Uterus (tissue), 2 donors: ENCODE measurements at regions not wholly inside any gene's neighbourhood (a gene's known extent, or its start where the extent isn't known, plus 50 kb on each side); places are given as distances from the start of the nearest gene placed in this dataset.

Source experiments
- POLR2A ChIP-seq, 2 donors: fragments of 450-650 bp; IDR thresholded peaks; one replicate each; pipeline ENCODE4 v1.6.1; 2016; ENCODE audit warnings: antibody characterized with exemption in 2 of 2, mild to moderate bottlenecking in 1 of 2, moderate library complexity in 1 of 2
- TF ChIP-seq, protein P1 (sequence below), 4 experiments: fragments of 200-600 bp in 2 of 4; fragments of 450-650 bp in 2 of 4; sonication (generic) in 2 of 4; IDR thresholded peaks; one replicate each; pipeline ENCODE4 v1.5.1; 2016 to 2019; ENCODE audit warnings: antibody characterized with exemption in 4 of 4, mild to moderate bottlenecking in 2 of 4, moderate library complexity in 1 of 4

DNA sequence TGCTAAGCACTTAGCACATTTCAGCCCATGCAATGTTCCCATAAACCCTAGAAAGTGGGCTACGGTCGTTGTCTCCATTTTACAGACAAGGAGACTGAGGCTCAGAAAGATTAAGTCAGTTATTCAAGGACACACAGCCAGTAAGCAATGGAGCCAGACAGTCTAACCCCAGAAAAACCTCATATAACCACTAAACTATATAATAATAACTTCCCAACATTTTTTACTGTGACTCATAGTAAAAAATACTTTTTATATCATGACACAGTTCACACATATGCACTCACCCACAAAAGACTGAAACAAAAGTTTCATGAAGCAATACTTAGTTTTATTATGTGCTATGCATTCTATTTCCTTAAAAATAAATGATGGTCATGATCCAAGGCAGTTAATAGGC is 66.2 kb upstream of the EYA2 start:
- TF ChIP-seq, protein P1, sequence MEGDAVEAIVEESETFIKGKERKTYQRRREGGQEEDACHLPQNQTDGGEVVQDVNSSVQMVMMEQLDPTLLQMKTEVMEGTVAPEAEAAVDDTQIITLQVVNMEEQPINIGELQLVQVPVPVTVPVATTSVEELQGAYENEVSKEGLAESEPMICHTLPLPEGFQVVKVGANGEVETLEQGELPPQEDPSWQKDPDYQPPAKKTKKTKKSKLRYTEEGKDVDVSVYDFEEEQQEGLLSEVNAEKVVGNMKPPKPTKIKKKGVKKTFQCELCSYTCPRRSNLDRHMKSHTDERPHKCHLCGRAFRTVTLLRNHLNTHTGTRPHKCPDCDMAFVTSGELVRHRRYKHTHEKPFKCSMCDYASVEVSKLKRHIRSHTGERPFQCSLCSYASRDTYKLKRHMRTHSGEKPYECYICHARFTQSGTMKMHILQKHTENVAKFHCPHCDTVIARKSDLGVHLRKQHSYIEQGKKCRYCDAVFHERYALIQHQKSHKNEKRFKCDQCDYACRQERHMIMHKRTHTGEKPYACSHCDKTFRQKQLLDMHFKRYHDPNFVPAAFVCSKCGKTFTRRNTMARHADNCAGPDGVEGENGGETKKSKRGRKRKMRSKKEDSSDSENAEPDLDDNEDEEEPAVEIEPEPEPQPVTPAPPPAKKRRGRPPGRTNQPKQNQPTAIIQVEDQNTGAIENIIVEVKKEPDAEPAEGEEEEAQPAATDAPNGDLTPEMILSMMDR (IDR thresholded peaks at IDR 0.05), result no peak
- no peak for TF ChIP-seq POLR2A (IDR thresholded peaks at IDR 0.05)
